HCT116 (cell line): ENCODE measurements at regions not wholly inside any gene's neighbourhood (a gene's known extent, or its start where the extent isn't known, plus 50 kb on each side); places are given as distances from the start of the nearest gene placed in this dataset.

ENCODE experiments used
- ATAC-seq: fragments of 200-7000 bp; cut with Tn5 transposase; 2 replicates; pipeline ENCODE4 v1.9.1; 2020; ENCODE audit warnings: mild to moderate bottlenecking, moderate library complexity
- BruUV-seq: library from RNA; stranded (reverse); fragments of 400-500 nt; replicated peaks from 2 replicates; lab custom pipeline; 2021; lab: Mats Ljungman, UMichigan
- CTCF ChIA-PET: fragments of 300-600 bp; sonication (Branson Sonifier 250); formaldehyde crosslinking; loops from one replicate; lab custom pipeline; 2021; ENCODE audit warnings: antibody characterized with exemption; lab: Charles Lee
- POLR2A ChIA-PET: fragments of 300-600, 350-600 bp; sonication (Branson Sonifier 250); formaldehyde crosslinking; loops from one replicate; lab custom pipeline; 2021; ENCODE audit warnings: antibody characterized with exemption; lab: Charles Lee
- RAD21 ChIA-PET, 2 experiments: fragments of 300-600 bp; sonication (Branson Sonifier 250); formaldehyde crosslinking; loops; one replicate each; lab custom pipeline; 2023; ENCODE audit warnings: low total read pairs in 2 of 2; ENCODE audit not compliant: uncharacterized antibody in 2 of 2, unreplicated experiment in 2 of 2, low non-redundant PET in 1 of 2; lab: Charles Lee
- DNase-seq: peaks from one replicate; pipeline ENCODE4 v3.0.0-alpha.2; 2010; ENCODE audit warnings: low read depth, low spot score
- H2AFZ ChIP-seq: fragments of 200-600 bp; shearing (Covaris generic), sonication (generic); 2 replicates; pipeline ENCODE4 v1.6.1; 2017; ENCODE audit warnings: low read depth, mixed run types, mixed read lengths, antibody characterized with exemption, low read length; ENCODE audit not compliant: poor library complexity, severe bottlenecking
- H3K27ac ChIP-seq: 2 replicates; pipeline ENCODE4 v1.5.1; 2012; ENCODE audit warnings: low read depth, low read length
- H3K27me3 ChIP-seq: fragments of 200-600 bp; sonication (generic); 2 replicates; pipeline ENCODE4 v1.6.1; 2016; ENCODE audit warnings: mixed run types, low read length, mixed read lengths; ENCODE audit not compliant: insufficient read depth
- H3K36me3 ChIP-seq, 2 experiments: fragments of 200-500 bp in 1 of 2; fragments of 200-600 bp in 1 of 2; sonication (Bioruptor generic) in 1 of 2; sonication (generic) in 1 of 2; 2 replicates each; pipeline versions ENCODE4 v1.5.1 to v1.6.1; 2014 to 2016; ENCODE audit warnings: low read length in 2 of 2, inconsistent platforms in 1 of 2, mixed read lengths in 1 of 2, mixed run types in 1 of 2; ENCODE audit not compliant: insufficient read depth in 2 of 2, control insufficient read depth in 1 of 2
- H3K4me1 ChIP-seq, 2 experiments: fragments of 200-600 bp in 1 of 2; sonication (generic) in 1 of 2; 2 replicates each; pipeline versions ENCODE4 v1.5.1 to v1.6.1; 2012 to 2017; ENCODE audit warnings: low read length in 2 of 2, inconsistent platforms in 1 of 2, mild to moderate bottlenecking in 1 of 2, mixed read lengths in 1 of 2, mixed run types in 1 of 2, moderate library complexity in 1 of 2; ENCODE audit not compliant: insufficient read depth in 2 of 2, control insufficient read depth in 1 of 2
- H3K4me2 ChIP-seq: fragments of 200-600 bp; sonication (generic); 2 replicates; pipeline ENCODE4 v1.6.1; 2017; ENCODE audit warnings: mixed run types, low read length, mixed read lengths
- H3K4me3 ChIP-seq, 2 experiments: fragments of 200-600 bp in 1 of 2; sonication (generic) in 1 of 2; replicated peaks in 1 of 2; 2 replicates each; pipeline ENCODE4 v1.5.1; 2011 to 2016; ENCODE audit warnings: low read length in 2 of 2, control low read depth in 1 of 2, low read depth in 1 of 2, mild to moderate bottlenecking in 1 of 2, mixed read lengths in 1 of 2, mixed run types in 1 of 2
- H3K79me2 ChIP-seq: fragments of 200-600 bp; sonication (generic); 2 replicates; pipeline ENCODE4 v1.6.1; 2017; ENCODE audit warnings: mild to moderate bottlenecking, mixed run types, low read length, moderate library complexity, mixed read lengths; ENCODE audit not compliant: insufficient read depth
- H3K9ac ChIP-seq: fragments of 200-600 bp; sonication (generic); 2 replicates; pipeline ENCODE4 v1.6.1; 2016; ENCODE audit warnings: low read length, mixed read lengths
- H3K9me2 ChIP-seq: fragments of 200-600 bp; sonication (generic), shearing (Covaris generic); 2 replicates; pipeline ENCODE4 v1.6.1; 2017; ENCODE audit warnings: mixed run types, mild to moderate bottlenecking, moderate library complexity; ENCODE audit not compliant: insufficient read depth
- H3K9me3 ChIP-seq, 2 experiments: fragments of 200-500 bp in 1 of 2; fragments of 200-600 bp in 1 of 2; sonication (Bioruptor generic) in 1 of 2; sonication (generic) in 1 of 2; 2 replicates each; pipeline ENCODE4 v1.6.1; 2014 to 2017; ENCODE audit warnings: low read length in 2 of 2, mixed read lengths in 2 of 2, inconsistent platforms in 1 of 2, low read depth in 1 of 2, mild to moderate bottlenecking in 1 of 2, mixed run types in 1 of 2, moderate library complexity in 1 of 2; ENCODE audit not compliant: control insufficient read depth in 1 of 2, insufficient read depth in 1 of 2
- H4K20me1 ChIP-seq: fragments of 200-600 bp; sonication (generic), shearing (Covaris generic); 2 replicates; pipeline ENCODE4 v1.6.1; 2017; ENCODE audit warnings: mixed run types, mild to moderate bottlenecking, moderate library complexity; ENCODE audit not compliant: insufficient read depth
- CBX3 ChIP-seq: IDR thresholded peaks from 2 replicates; pipeline ENCODE4 v1.6.1; 2012; ENCODE audit warnings: low read depth
- CEBPB ChIP-seq: IDR thresholded peaks from 2 replicates; pipeline ENCODE4 v1.6.1; 2012; ENCODE audit warnings: low read depth
- CTCF ChIP-seq, 3 experiments: fragments of 200-600 bp in 1 of 3; sonication (generic) in 1 of 3; IDR thresholded peaks in 2 of 3; conservative IDR thresholded peaks in 1 of 3; 2 replicates each; pipeline ENCODE4 v1.5.1; 2012 to 2017; ENCODE audit warnings: low read depth in 2 of 3, low read length in 2 of 3, antibody characterized with exemption in 1 of 3, borderline replicate concordance in 1 of 3, control low read depth in 1 of 3, mild to moderate bottlenecking in 1 of 3, mixed read lengths in 1 of 3, mixed run types in 1 of 3, moderate library complexity in 1 of 3; ENCODE audit not compliant: insufficient read depth in 1 of 3
- ELF1 ChIP-seq: IDR thresholded peaks from 2 replicates; pipeline ENCODE4 v1.6.1; 2012; ENCODE audit warnings: low read depth, borderline replicate concordance
- EZH2phosphoT487 ChIP-seq: fragments of 200-600 bp; IDR thresholded peaks from 2 replicates; pipeline ENCODE4 v1.6.1; 2018; ENCODE audit warnings: antibody characterized with exemption, borderline replicate concordance
- FOSL1 ChIP-seq: IDR thresholded peaks from 2 replicates; pipeline ENCODE4 v1.6.1; 2012; ENCODE audit warnings: low read depth
- JUND ChIP-seq: IDR thresholded peaks from 2 replicates; pipeline ENCODE4 v1.6.1; 2012
- MAX ChIP-seq: IDR thresholded peaks from 2 replicates; pipeline ENCODE4 v1.6.1; 2012
- POLR2A ChIP-seq: IDR thresholded peaks from 2 replicates; pipeline ENCODE4 v1.7.0; 2011; ENCODE audit warnings: borderline replicate concordance; ENCODE audit not compliant: insufficient read depth, insufficient read length; ENCODE audit errors: extremely low read depth
- POLR2AphosphoS5 ChIP-seq: IDR thresholded peaks from 2 replicates; pipeline ENCODE4 v1.6.1; 2011; ENCODE audit warnings: mild to moderate bottlenecking, low read depth, low read length, moderate library complexity
- RAD21 ChIP-seq: IDR thresholded peaks from 2 replicates; pipeline ENCODE4 v1.6.1; 2012; ENCODE audit warnings: low read depth, mild to moderate bottlenecking
- SIN3A ChIP-seq: IDR thresholded peaks from 2 replicates; pipeline ENCODE4 v1.6.1; 2012; ENCODE audit warnings: low read depth
- SP1 ChIP-seq: IDR thresholded peaks from 2 replicates; pipeline ENCODE4 v1.6.1; 2012; ENCODE audit warnings: low read depth
- SRF ChIP-seq: IDR thresholded peaks from 2 replicates; pipeline ENCODE4 v1.6.1; 2012; ENCODE audit warnings: low read depth
- ZBTB33 ChIP-seq: IDR thresholded peaks from 2 replicates; pipeline ENCODE4 v1.6.1; 2011; ENCODE audit warnings: mild to moderate bottlenecking, low read length, moderate library complexity; ENCODE audit not compliant: insufficient replicate concordance; ENCODE audit errors: extremely low read depth
- ZNF274 ChIP-seq: fragments of 200-500 bp; sonication (Bioruptor generic); IDR thresholded peaks from 2 replicates; pipeline ENCODE4 v1.6.1; 2014; ENCODE audit warnings: mild to moderate bottlenecking, low read depth, low read length, inconsistent platforms
- intact Hi-C: fragments of 100-400 bp; cut with micrococcal nuclease; formaldehyde crosslinking; loops from 2 replicates; pipeline ENCODE4 v1.10.0; 2022
- TF ChIP-seq, protein P1 (sequence below): IDR thresholded peaks from 2 replicates; pipeline ENCODE4 v1.6.1; 2012

DNA sequence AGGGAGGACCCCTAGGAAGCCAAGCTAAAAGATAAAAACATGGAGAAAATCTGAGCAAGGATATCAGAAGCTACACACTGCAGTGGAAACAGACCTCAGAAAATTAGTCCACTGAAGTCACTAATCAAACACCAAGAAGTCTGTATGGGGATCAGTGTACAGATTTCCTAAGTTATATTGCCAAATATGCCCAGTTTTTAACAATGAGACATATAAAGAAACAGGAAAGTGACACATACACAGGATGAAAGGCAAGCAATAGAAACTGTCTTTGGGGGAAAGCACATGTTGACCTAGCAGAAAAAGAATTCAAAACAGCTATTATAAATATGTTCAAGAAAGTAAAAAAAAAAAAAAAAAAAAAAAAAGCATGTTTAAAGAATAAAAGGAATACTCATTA, 153.7 kb downstream of the PPP4R3C start (continued):
- TF ChIP-seq ZBTB33 (no peak), CEBPB (no peak), CBX3 (no peak)

- no peak overlapping the region for H3K4me2 ChIP-seq
These were observed 155.6 kb downstream of the PPP4R3C start for GRCh38 chrX:27307546-27307945.

More at GRCh38 chrX:27307546-27307945, 155.6 kb downstream of the PPP4R3C start:
- H3K36me3 ChIP-seq = no peaks in the 10 kb centered on the region
- H3K4me3 ChIP-seq = no peak overlapping the region
- H3K79me2 ChIP-seq = no peaks in the 10 kb centered on the region
- DNase-seq (no peak), ATAC-seq (no peak)
- RAD21 ChIA-PET = no interaction called here
- no peaks in the 10 kb centered on the region for H3K27me3 ChIP-seq
- H4K20me1 ChIP-seq = no peaks in the 10 kb centered on the region
- BruUV-seq = no TSS peak
- CTCF ChIA-PET = no interaction called here
- POLR2A ChIA-PET = no interaction called here
- H2AFZ ChIP-seq = no peak overlapping the region
- intact Hi-C loops = no loop called here
- no peak overlapping the region for H3K9ac ChIP-seq
- H3K4me1 ChIP-seq = no peaks in the 10 kb centered on the region
- H3K9me3 ChIP-seq = no peaks in the 10 kb centered on the region
- no peaks in the 10 kb centered on the region for H3K9me2 ChIP-seq
- TF ChIP-seq POLR2AphosphoS5 (no peak), POLR2A (no peak), RAD21 (no peak), CBX3 (no peak), ZBTB33 (no peak), ZNF274 (no peak), MAX (no peak), ELF1 (no peak), SP1 (no peak), SRF (no peak), JUND (no peak), SIN3A (no peak), EZH2phosphoT487 (no peak), FOSL1 (no peak), CTCF (IDR thresholded peaks at IDR 0.05 in 2 of 3, conservative IDR thresholded peaks at IDR 0.05 in 1 of 3; ENCODE audit: borderline replicate concordance in 1 of 3, insufficient read depth in 1 of 3, low read depth in 2 of 3, low read length in 2 of 3) (no peak)
- TF ChIP-seq, protein P1, sequence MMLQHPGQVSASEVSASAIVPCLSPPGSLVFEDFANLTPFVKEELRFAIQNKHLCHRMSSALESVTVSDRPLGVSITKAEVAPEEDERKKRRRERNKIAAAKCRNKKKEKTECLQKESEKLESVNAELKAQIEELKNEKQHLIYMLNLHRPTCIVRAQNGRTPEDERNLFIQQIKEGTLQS = no peak
- TF ChIP-seq, all 23 proteins: peak for 0
- H3K27ac ChIP-seq = no peak overlapping the region
